ENCODE measurements at regions not wholly inside any gene's neighbourhood (a gene's known extent, or its start where the extent isn't known, plus 50 kb on each side); places are given as distances from the start of the nearest gene placed in this dataset.

- Histone ChIP-seq H3K36me3 (no peaks in the 10 kb centered on the region), H3K27ac (no peak overlapping the region), H3K9me3 (no peaks in the 10 kb centered on the region), H3K27me3 (no peaks in the 10 kb centered on the region), H3K4me3 (no peak overlapping the region), H3K4me1 (no peaks in the 10 kb centered on the region)
- TF ChIP-seq CTCF (IDR thresholded peaks at IDR 0.05) = no peak
- no peak for DNase-seq
- intact Hi-C loops (cut with DNase I) = no loop called here
- no peak for ATAC-seq
Measured at GRCh38 chr1:104946558-104947210, 1197.0 kb downstream of the AMY1C start.

- DNase-seq (no peak), ATAC-seq (no peak)
- intact Hi-C loops (cut with DNase I) = no loop called here
- Histone ChIP-seq H3K4me3 (no peak overlapping the region), H3K27ac (no peak overlapping the region), H3K9me3 (no peaks in the 10 kb centered on the region), H3K27me3 (no peaks in the 10 kb centered on the region), H3K36me3 (no peaks in the 10 kb centered on the region), H3K4me1 (no peaks in the 10 kb centered on the region)
- no peak for TF ChIP-seq CTCF (IDR thresholded peaks at IDR 0.05)
Measured at GRCh38 chr1:104953555-104953954, 1203.9 kb downstream of the AMY1C start.

DNA sequence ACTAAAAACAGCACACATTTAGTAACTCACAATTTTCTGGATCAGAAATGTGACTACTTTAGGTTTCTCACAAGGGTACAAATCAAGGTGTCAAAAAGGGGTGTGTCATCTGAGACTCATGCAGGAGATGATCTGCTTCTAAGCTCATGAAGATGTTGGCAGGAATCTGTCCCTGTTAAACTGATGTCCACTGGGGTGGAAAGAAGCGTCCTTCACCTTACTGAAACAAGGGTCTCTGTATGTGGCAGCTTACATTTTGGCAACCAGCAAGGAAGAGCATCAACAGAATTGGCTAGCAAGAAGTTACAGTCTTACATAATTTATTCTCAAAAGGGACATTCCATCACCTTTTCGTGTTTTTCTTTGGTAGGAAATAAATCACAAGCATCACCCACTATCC is 1223.8 kb downstream of the AMY1C start:
- H3K4me3 ChIP-seq = no peak overlapping the region
- intact Hi-C loops (cut with DNase I) = no loop called here
- no peak overlapping the region for H3K27ac ChIP-seq
- H3K9me3 ChIP-seq = no peaks in the 10 kb centered on the region
- no peaks in the 10 kb centered on the region for H3K27me3 ChIP-seq
- H3K36me3 ChIP-seq = no peaks in the 10 kb centered on the region
- TF ChIP-seq CTCF (IDR thresholded peaks at IDR 0.05) = no peak
- DNase-seq (no peak), ATAC-seq (no peak)
- no peaks in the 10 kb centered on the region for H3K4me1 ChIP-seq

- ATAC-seq = no peak
Measured at GRCh38 chr1:104979651-104980050, 1230.0 kb downstream of the AMY1C start.

DNA sequence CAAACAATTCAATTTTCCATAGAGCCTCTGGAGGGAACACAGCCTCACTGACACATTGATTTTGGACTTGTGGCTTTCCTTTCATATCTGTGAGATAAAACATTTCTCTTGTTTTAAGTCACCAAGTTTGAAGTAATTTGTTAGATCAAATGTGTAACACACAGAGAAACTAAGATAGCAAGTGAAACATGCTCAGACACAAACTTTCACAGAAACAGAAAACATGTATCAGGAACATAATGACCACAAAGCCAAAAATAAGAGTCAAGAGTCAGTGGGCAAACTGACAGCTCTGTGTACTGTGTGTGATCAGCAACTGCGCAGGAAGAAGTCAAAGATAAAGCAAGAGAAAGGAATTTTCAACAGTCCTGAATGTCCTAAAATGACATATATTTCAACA is 1237.5 kb downstream of the AMY1C start:
- H3K4me1 ChIP-seq = no peaks in the 10 kb centered on the region
- H3K4me3 ChIP-seq = no peak overlapping the region
- H3K9me3 ChIP-seq = peaks cover 10% of the 10 kb centered on the region
- H3K27me3 ChIP-seq = no peaks in the 10 kb centered on the region
- DNase-seq (no peak), ATAC-seq (no peak)
- H3K27ac ChIP-seq = no peak overlapping the region
- no peaks in the 10 kb centered on the region for H3K36me3 ChIP-seq
- no peak for TF ChIP-seq CTCF (IDR thresholded peaks at IDR 0.05)
- intact Hi-C loops (cut with DNase I) = no loop called here

More at GRCh38 chr1:104979651-104980050, 1230.0 kb downstream of the AMY1C start:
- TF ChIP-seq CTCF (IDR thresholded peaks at IDR 0.05) = no peak
- Histone ChIP-seq H3K9me3 (peaks cover 1% of the 10 kb centered on the region), H3K36me3 (no peaks in the 10 kb centered on the region), H3K4me3 (no peak overlapping the region), H3K27me3 (no peaks in the 10 kb centered on the region), H3K4me1 (no peaks in the 10 kb centered on the region), H3K27ac (no peak overlapping the region)
- intact Hi-C loops (cut with DNase I) = no loop called here
- DNase-seq = no peak

GRCh38 chr1:104989012-104989411 is 1239.3 kb downstream of the AMY1C start:
- ATAC-seq (no peak), DNase-seq (no peak)
- H3K27me3 ChIP-seq = no peaks in the 10 kb centered on the region
- TF ChIP-seq CTCF (IDR thresholded peaks at IDR 0.05) = no peak
- no peak overlapping the region for H3K27ac ChIP-seq
- intact Hi-C loops (cut with DNase I) = no loop called here
- no peaks in the 10 kb centered on the region for H3K4me1 ChIP-seq
- H3K4me3 ChIP-seq = no peak overlapping the region
- H3K9me3 ChIP-seq = peaks cover 10% of the 10 kb centered on the region
- no peaks in the 10 kb centered on the region for H3K36me3 ChIP-seq

All from upper lobe of right lung (tissue), 1 donor.